Sigmoid colon (tissue), 4 donors: ENCODE measurements at regions not wholly inside any gene's neighbourhood (a gene's known extent, or its start where the extent isn't known, plus 50 kb on each side); places are given as distances from the start of the nearest gene placed in this dataset.

Experiments
- EP300 ChIP-seq, 4 donors: sonication (generic); formaldehyde crosslinking; IDR thresholded peaks; one replicate each; pipeline ENCODE4 v1.6.1; 2017; ENCODE audit warnings: antibody characterized with exemption in 4 of 4
- POLR2A ChIP-seq, 2 donors: fragments of 450-650 bp; IDR thresholded peaks; one replicate each; pipeline ENCODE4 v1.6.1; 2016; ENCODE audit warnings: antibody characterized with exemption in 2 of 2, mild to moderate bottlenecking in 2 of 2, moderate library complexity in 2 of 2
- TF ChIP-seq, protein P1 (sequence below), 4 experiments: fragments of 450-650 bp in 3 of 4; fragments of 200-600 bp in 1 of 4; IDR thresholded peaks; one replicate each; pipeline ENCODE4 v1.5.1; 2016 to 2019; ENCODE audit warnings: antibody characterized with exemption in 4 of 4, mild to moderate bottlenecking in 3 of 4, moderate library complexity in 2 of 4

DNA sequence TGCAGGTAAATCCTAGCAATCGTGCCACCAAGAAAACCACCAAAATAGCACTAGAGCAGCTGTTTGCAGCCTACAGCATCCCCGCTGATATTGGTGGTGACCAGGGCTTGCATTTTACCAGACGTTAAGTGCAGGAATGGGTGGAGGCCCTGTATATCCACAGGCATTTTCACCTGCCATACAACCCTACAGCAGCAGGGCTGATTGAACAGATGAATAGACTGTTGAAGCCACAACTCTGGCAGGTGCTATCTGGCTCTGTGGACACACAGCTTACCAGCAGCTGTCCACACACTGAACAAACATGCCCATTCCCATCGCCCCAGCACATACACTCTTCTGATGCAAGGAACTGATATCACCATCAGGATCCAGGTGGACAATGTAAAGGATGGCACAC, 154.5 kb upstream of the APC start:
- TF ChIP-seq, protein P1, sequence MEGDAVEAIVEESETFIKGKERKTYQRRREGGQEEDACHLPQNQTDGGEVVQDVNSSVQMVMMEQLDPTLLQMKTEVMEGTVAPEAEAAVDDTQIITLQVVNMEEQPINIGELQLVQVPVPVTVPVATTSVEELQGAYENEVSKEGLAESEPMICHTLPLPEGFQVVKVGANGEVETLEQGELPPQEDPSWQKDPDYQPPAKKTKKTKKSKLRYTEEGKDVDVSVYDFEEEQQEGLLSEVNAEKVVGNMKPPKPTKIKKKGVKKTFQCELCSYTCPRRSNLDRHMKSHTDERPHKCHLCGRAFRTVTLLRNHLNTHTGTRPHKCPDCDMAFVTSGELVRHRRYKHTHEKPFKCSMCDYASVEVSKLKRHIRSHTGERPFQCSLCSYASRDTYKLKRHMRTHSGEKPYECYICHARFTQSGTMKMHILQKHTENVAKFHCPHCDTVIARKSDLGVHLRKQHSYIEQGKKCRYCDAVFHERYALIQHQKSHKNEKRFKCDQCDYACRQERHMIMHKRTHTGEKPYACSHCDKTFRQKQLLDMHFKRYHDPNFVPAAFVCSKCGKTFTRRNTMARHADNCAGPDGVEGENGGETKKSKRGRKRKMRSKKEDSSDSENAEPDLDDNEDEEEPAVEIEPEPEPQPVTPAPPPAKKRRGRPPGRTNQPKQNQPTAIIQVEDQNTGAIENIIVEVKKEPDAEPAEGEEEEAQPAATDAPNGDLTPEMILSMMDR (IDR thresholded peaks at IDR 0.05), result no peak
- TF ChIP-seq EP300 (IDR thresholded peaks at IDR 0.05) (no peak), POLR2A (IDR thresholded peaks at IDR 0.05) (no peak)
